ENCODE measurements at regions not wholly inside any gene's neighbourhood (a gene's known extent, or its start where the extent isn't known, plus 50 kb on each side); places are given as distances from the start of the nearest gene placed in this dataset.
A peak's percentile ranks its signal among the peaks of the same experiment; 100 is the strongest.
"Not testable (repeated sequence)": the region's sequence is repeated elsewhere in the genome, so short reads cannot be mapped to it uniquely, and the experiment has no call there.

DNA sequence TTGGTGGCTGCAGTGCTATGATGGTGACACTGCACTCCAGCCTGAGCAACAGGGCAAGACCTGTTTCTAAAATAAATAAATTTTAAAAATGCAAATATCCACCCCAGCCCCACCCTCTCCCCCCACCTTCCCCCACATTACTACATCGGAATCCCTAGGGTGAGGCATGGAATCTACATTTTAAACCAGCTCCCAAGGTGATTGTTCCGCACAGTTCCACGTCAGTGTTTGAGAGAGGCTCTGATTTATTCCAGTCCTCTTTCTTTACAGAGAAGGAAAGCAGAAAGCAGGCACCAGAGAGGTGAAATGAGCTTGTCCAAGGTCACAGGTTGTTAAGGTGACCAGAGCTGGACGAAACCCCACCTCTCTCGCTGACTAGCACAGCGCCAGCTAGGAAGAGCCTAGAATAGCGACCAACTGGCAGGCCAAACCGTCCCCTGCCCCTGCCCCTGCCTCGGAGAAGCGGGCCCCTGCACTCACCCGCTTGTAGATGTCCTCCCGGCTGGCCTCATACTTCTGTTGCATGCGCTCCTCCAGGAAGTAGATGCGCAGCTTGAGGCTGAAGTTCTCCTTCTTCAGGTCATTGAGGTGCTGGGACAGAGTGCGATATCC lies 136.7 kb upstream of the NBPF9 start:
- H3K27ac ChIP-seq (ENCODE audit: low read length); H3K4me1 ChIP-seq (ENCODE audit: insufficient read depth, low read length); H2AFZ ChIP-seq (ENCODE audit: low read depth, low read length); DNase-seq; H3K79me2 ChIP-seq (ENCODE audit: insufficient read depth, low read length); H3K27me3 ChIP-seq (ENCODE audit: insufficient read depth, low read length, poor library complexity); H3K9ac ChIP-seq (ENCODE audit: low read depth, low read length); H4K20me1 ChIP-seq (ENCODE audit: insufficient read depth, low read length); ATAC-seq (ENCODE audit: insufficient read depth, low read depth); H3K4me3 ChIP-seq (ENCODE audit: low read depth in 1 of 2, low read length in 2 of 2); H3K4me2 ChIP-seq (ENCODE audit: insufficient read depth, low read length); H3K9me3 ChIP-seq (ENCODE audit: insufficient read depth, low read length, severe bottlenecking); H3K36me3 ChIP-seq (ENCODE audit: insufficient read depth, low read length): not testable (repeated sequence)

GRCh38 chr1:149240530-149240929 lies 137.2 kb upstream of the NBPF9 start:
- not testable (repeated sequence) for H3K27ac ChIP-seq (ENCODE audit: low read length); H3K36me3 ChIP-seq (ENCODE audit: insufficient read depth, low read length); H3K9me3 ChIP-seq (ENCODE audit: insufficient read depth, low read length, severe bottlenecking); H3K27me3 ChIP-seq (ENCODE audit: insufficient read depth, low read length, poor library complexity); H3K79me2 ChIP-seq (ENCODE audit: insufficient read depth, low read length); H2AFZ ChIP-seq (ENCODE audit: low read depth, low read length); H3K4me1 ChIP-seq (ENCODE audit: insufficient read depth, low read length); H3K4me3 ChIP-seq (ENCODE audit: low read depth in 1 of 2, low read length in 2 of 2); H3K4me2 ChIP-seq (ENCODE audit: insufficient read depth, low read length); ATAC-seq (ENCODE audit: insufficient read depth, low read depth); H3K9ac ChIP-seq (ENCODE audit: low read depth, low read length); H4K20me1 ChIP-seq (ENCODE audit: insufficient read depth, low read length); DNase-seq

DNA sequence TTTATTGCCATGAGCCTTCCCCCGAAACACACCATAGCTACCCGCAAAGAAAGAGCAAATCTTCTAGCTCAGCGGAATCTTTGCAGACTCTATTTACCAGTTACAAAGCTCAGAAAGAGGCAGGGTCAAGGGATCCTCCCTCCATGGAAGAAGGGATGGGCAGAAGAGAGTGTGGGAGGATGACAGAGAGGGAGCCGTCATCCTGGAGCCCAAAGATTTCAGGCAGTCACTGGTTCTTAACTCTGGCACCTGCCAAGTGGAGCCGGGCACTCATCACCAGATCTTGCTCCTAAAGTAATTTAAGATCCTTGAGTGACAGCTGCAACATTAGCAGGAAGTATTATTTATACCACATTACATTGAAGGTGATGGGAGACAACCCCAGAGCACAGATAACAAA lies 137.9 kb upstream of the NBPF9 start:
- not testable (repeated sequence) for H3K36me3 ChIP-seq (ENCODE audit: insufficient read depth, low read length); H3K9me3 ChIP-seq (ENCODE audit: insufficient read depth, low read length, severe bottlenecking); H3K4me2 ChIP-seq (ENCODE audit: insufficient read depth, low read length); H3K9ac ChIP-seq (ENCODE audit: low read depth, low read length); DNase-seq; H2AFZ ChIP-seq (ENCODE audit: low read depth, low read length); H3K4me3 ChIP-seq (ENCODE audit: low read depth in 1 of 2, low read length in 2 of 2); H3K27me3 ChIP-seq (ENCODE audit: insufficient read depth, low read length, poor library complexity); H4K20me1 ChIP-seq (ENCODE audit: insufficient read depth, low read length); H3K4me1 ChIP-seq (ENCODE audit: insufficient read depth, low read length); H3K79me2 ChIP-seq (ENCODE audit: insufficient read depth, low read length); H3K27ac ChIP-seq (ENCODE audit: low read length); ATAC-seq (ENCODE audit: insufficient read depth, low read depth)

DNA sequence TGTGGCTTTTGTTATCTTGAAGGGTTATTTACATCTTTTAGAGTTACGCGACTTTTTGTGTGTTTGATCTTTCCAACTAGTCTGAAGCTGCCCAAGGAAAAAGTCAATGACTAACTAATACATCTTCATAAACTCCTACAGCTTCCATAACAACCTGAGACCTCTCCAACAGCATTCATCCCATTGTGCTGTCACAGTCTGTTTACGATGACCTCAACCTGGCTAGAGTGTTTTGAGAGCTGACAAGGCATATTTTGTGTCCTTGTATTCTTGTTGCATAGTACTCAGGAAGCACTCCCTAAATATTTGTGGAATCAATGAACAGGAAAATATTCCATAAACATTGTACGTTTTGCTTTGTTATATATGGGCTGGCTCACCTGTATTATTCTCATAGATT lies 140.2 kb upstream of the NBPF9 start:
- not testable (repeated sequence) for H4K20me1 ChIP-seq (ENCODE audit: insufficient read depth, low read length); ATAC-seq (ENCODE audit: insufficient read depth, low read depth); H3K4me1 ChIP-seq (ENCODE audit: insufficient read depth, low read length); H3K4me2 ChIP-seq (ENCODE audit: insufficient read depth, low read length); H3K9me3 ChIP-seq (ENCODE audit: insufficient read depth, low read length, severe bottlenecking); H3K4me3 ChIP-seq (ENCODE audit: low read depth in 1 of 2, low read length in 2 of 2); H3K36me3 ChIP-seq (ENCODE audit: insufficient read depth, low read length); DNase-seq; H3K27me3 ChIP-seq (ENCODE audit: insufficient read depth, low read length, poor library complexity); H2AFZ ChIP-seq (ENCODE audit: low read depth, low read length); H3K27ac ChIP-seq (ENCODE audit: low read length); H3K9ac ChIP-seq (ENCODE audit: low read depth, low read length); H3K79me2 ChIP-seq (ENCODE audit: insufficient read depth, low read length)

GRCh38 chr1:149244621-149245020 lies 141.3 kb upstream of the NBPF9 start:
- not testable (repeated sequence) for H3K9me3 ChIP-seq (ENCODE audit: insufficient read depth, low read length, severe bottlenecking); H3K4me3 ChIP-seq (ENCODE audit: low read depth in 1 of 2, low read length in 2 of 2); H3K9ac ChIP-seq (ENCODE audit: low read depth, low read length); H3K27me3 ChIP-seq (ENCODE audit: insufficient read depth, low read length, poor library complexity); DNase-seq; H3K36me3 ChIP-seq (ENCODE audit: insufficient read depth, low read length); ATAC-seq (ENCODE audit: insufficient read depth, low read depth); H3K27ac ChIP-seq (ENCODE audit: low read length); H3K4me2 ChIP-seq (ENCODE audit: insufficient read depth, low read length); H3K79me2 ChIP-seq (ENCODE audit: insufficient read depth, low read length); H3K4me1 ChIP-seq (ENCODE audit: insufficient read depth, low read length); H2AFZ ChIP-seq (ENCODE audit: low read depth, low read length); H4K20me1 ChIP-seq (ENCODE audit: insufficient read depth, low read length)

- H3K4me2 ChIP-seq (ENCODE audit: insufficient read depth, low read length); ATAC-seq (ENCODE audit: insufficient read depth, low read depth); H3K36me3 ChIP-seq (ENCODE audit: insufficient read depth, low read length); H3K27me3 ChIP-seq (ENCODE audit: insufficient read depth, low read length, poor library complexity); H3K79me2 ChIP-seq (ENCODE audit: insufficient read depth, low read length); DNase-seq; H2AFZ ChIP-seq (ENCODE audit: low read depth, low read length); H4K20me1 ChIP-seq (ENCODE audit: insufficient read depth, low read length); H3K4me1 ChIP-seq (ENCODE audit: insufficient read depth, low read length); H3K9ac ChIP-seq (ENCODE audit: low read depth, low read length); H3K4me3 ChIP-seq (ENCODE audit: low read depth in 1 of 2, low read length in 2 of 2); H3K9me3 ChIP-seq (ENCODE audit: insufficient read depth, low read length, severe bottlenecking); H3K27ac ChIP-seq (ENCODE audit: low read length): not testable (repeated sequence)
Measured at GRCh38 chr1:149246212-149246611, 142.9 kb upstream of the NBPF9 start.

DNA sequence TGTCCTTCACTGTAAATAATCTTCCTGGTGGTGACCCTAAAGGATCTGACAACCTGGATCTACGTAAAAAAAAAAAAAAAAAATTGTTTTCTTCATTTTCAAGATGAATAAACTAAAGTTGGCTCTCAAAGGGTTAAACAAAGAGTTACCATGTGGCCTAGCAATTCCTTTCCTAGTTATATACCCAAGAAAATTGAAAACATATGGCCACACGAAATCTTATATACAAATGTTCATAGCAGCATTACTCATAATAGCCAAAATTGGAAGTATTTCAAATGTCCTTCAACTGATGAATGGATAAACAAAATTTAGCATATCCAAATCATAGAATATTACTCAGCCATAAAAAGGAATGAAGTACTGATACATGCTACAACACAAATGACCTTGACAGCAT lies 145.3 kb upstream of the NBPF9 start:
- H4K20me1 ChIP-seq (ENCODE audit: insufficient read depth, low read length); H3K79me2 ChIP-seq (ENCODE audit: insufficient read depth, low read length); DNase-seq; H3K27me3 ChIP-seq (ENCODE audit: insufficient read depth, low read length, poor library complexity); H2AFZ ChIP-seq (ENCODE audit: low read depth, low read length); H3K36me3 ChIP-seq (ENCODE audit: insufficient read depth, low read length); ATAC-seq (ENCODE audit: insufficient read depth, low read depth); H3K9ac ChIP-seq (ENCODE audit: low read depth, low read length); H3K4me2 ChIP-seq (ENCODE audit: insufficient read depth, low read length); H3K4me3 ChIP-seq (ENCODE audit: low read depth in 1 of 2, low read length in 2 of 2); H3K4me1 ChIP-seq (ENCODE audit: insufficient read depth, low read length); H3K9me3 ChIP-seq (ENCODE audit: insufficient read depth, low read length, severe bottlenecking); H3K27ac ChIP-seq (ENCODE audit: low read length): not testable (repeated sequence)

DNA sequence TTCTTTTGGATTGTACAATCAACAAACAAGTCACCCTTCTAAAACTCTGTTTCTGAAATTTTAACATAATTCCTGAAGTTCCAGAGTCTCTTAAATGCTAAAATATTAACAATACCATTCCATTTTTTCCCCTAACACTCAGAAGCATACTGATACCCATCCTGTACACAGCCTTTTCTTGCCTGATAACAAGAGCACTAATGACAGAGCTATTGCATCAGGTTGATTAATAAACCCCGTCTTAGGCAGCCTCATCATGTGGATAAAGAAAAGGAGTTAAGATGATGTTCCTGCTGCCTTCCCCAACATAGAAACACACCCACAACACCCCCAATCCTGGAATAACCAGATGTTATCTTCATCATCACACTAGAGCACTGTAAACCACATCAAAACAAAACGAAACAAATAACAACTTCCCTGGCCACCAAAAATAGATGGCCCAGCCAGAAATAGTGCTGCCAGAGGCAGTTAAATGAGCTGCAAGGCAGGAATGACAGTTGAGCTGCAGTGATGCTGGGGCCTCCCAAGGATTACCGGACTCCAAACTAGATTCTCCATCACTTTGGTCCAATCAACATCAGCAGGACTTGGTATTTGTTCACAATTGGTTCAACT lies 146.6 kb upstream of the NBPF9 start:
- H3K4me1 ChIP-seq (ENCODE audit: insufficient read depth, low read length); DNase-seq; H3K36me3 ChIP-seq (ENCODE audit: insufficient read depth, low read length): not testable (repeated sequence)

More for the DNA sequence above, 146.6 kb upstream of the NBPF9 start:
- not testable (repeated sequence) for H3K27ac ChIP-seq (ENCODE audit: low read length); H3K4me2 ChIP-seq (ENCODE audit: insufficient read depth, low read length); H3K9ac ChIP-seq (ENCODE audit: low read depth, low read length); H4K20me1 ChIP-seq (ENCODE audit: insufficient read depth, low read length); H3K9me3 ChIP-seq (ENCODE audit: insufficient read depth, low read length, severe bottlenecking); H3K27me3 ChIP-seq (ENCODE audit: insufficient read depth, low read length, poor library complexity); H3K4me3 ChIP-seq (ENCODE audit: low read depth in 1 of 2, low read length in 2 of 2); H3K79me2 ChIP-seq (ENCODE audit: insufficient read depth, low read length); H2AFZ ChIP-seq (ENCODE audit: low read depth, low read length)
- ATAC-seq (ENCODE audit: insufficient read depth, low read depth), result peak; percentile 63

All from DND-41 (cell line).